DMS 273 (cell line): ENCODE measurements at regions not wholly inside any gene's neighbourhood (a gene's known extent, or its start where the extent isn't known, plus 50 kb on each side); places are given as distances from the start of the nearest gene placed in this dataset.
A peak's percentile ranks its signal among the peaks of the same experiment; 100 is the strongest.
"Not testable (repeated sequence)": the region's sequence is repeated elsewhere in the genome, so short reads cannot be mapped to it uniquely, and the experiment has no call there.

Source experiments
- DNase-seq: peaks from one replicate; lab custom pipeline; 2025; ENCODE audit not compliant: unreplicated experiment; lab: John Stamatoyannopoulos, UW

- no peak for DNase-seq
Observed at GRCh38 chr7:152594801-152595200, 81.1 kb downstream of the XRCC2 start.

GRCh38 chr7:152591976-152592375, 84.0 kb downstream of the XRCC2 start:
- DNase-seq: no peak

GRCh38 chr7:152590481-152590880, 85.5 kb downstream of the XRCC2 start:
- no peak for DNase-seq

- DNase-seq: not testable (repeated sequence)
Observed at GRCh38 chr7:152589821-152590220, 86.1 kb downstream of the XRCC2 start.

GRCh38 chr7:152588350-152588749, 87.6 kb downstream of the XRCC2 start:
- DNase-seq: no peak

- DNase-seq: no peak
Observed at GRCh38 chr7:152587366-152587765, 88.6 kb downstream of the XRCC2 start.

GRCh38 chr7:152583006-152583405, 92.9 kb downstream of the XRCC2 start:
- DNase-seq: no peak

GRCh38 chr7:152579070-152579469, 96.9 kb downstream of the XRCC2 start:
- DNase-seq: no peak

- DNase-seq: no peak
Observed at GRCh38 chr7:152577339-152577738, 98.6 kb downstream of the XRCC2 start.

GRCh38 chr7:152574892-152575548, 100.9 kb downstream of the XRCC2 start:
- DNase-seq: no peak

GRCh38 chr7:152573186-152573585, 102.8 kb downstream of the XRCC2 start:
- not testable (repeated sequence) for DNase-seq

- no peak for DNase-seq
Observed at GRCh38 chr7:152572101-152572500, 103.8 kb downstream of the XRCC2 start.

GRCh38 chr7:152571068-152571467, 104.9 kb downstream of the XRCC2 start:
- peak; percentile 80 for DNase-seq

- no peak for DNase-seq
Observed at GRCh38 chr7:152568972-152569371, 107.0 kb downstream of the XRCC2 start.

- DNase-seq: no peak
Observed at GRCh38 chr7:152565731-152566130, 110.2 kb downstream of the XRCC2 start.

- DNase-seq: no peak
Observed at GRCh38 chr7:152564656-152565250, 111.2 kb downstream of the XRCC2 start.

- no peak for DNase-seq
Observed at GRCh38 chr7:152556013-152556755, 119.8 kb downstream of the XRCC2 start.

GRCh38 chr7:152553671-152554317, 118.0 kb upstream of the KMT2C start:
- DNase-seq: no peak

- DNase-seq: no peak
Observed at GRCh38 chr7:152551304-152552036, 115.7 kb upstream of the KMT2C start.

- DNase-seq: no peak
Observed at GRCh38 chr7:152544971-152545619, 109.3 kb upstream of the KMT2C start.
